Epithelial cell of esophagus (primary cell): ENCODE measurements at regions not wholly inside any gene's neighbourhood (a gene's known extent, or its start where the extent isn't known, plus 50 kb on each side); places are given as distances from the start of the nearest gene placed in this dataset.

Experiments used
- DNase-seq: peaks from one replicate; pipeline ENCODE4 v3.0.0; 2010; ENCODE audit warnings: low read depth
- H3K4me3 ChIP-seq: 2 replicates; pipeline ENCODE4 v1.5.1; 2011; ENCODE audit warnings: mild to moderate bottlenecking, low read length, control low read depth
- TF ChIP-seq, protein P1 (sequence below): IDR thresholded peaks from 2 replicates; pipeline ENCODE4 v1.5.1; 2011; ENCODE audit warnings: low read depth, mild to moderate bottlenecking, low read length, control low read depth, inconsistent platforms; ENCODE audit not compliant: insufficient read depth; ENCODE audit errors: missing control alignments

DNA sequence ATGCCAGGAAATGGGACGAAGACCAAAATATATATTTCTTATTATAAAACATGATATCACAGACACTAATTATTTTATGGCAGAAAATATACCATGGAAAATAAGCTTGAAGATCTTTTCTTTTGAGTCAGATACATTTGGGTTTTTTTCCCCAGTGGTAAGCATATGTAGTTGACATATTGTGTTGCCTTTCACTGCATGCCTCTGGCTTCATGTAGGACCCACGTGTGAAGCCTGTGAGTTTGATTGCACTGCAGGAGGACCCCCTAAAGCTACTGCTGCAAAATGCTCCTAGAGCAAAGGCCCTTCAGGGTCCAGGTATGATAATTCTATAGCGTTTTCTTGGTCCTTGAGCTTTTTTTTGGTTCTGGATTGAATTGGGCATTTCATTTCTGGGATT is 190.7 kb upstream of the KIRREL3 start:
- TF ChIP-seq, protein P1, sequence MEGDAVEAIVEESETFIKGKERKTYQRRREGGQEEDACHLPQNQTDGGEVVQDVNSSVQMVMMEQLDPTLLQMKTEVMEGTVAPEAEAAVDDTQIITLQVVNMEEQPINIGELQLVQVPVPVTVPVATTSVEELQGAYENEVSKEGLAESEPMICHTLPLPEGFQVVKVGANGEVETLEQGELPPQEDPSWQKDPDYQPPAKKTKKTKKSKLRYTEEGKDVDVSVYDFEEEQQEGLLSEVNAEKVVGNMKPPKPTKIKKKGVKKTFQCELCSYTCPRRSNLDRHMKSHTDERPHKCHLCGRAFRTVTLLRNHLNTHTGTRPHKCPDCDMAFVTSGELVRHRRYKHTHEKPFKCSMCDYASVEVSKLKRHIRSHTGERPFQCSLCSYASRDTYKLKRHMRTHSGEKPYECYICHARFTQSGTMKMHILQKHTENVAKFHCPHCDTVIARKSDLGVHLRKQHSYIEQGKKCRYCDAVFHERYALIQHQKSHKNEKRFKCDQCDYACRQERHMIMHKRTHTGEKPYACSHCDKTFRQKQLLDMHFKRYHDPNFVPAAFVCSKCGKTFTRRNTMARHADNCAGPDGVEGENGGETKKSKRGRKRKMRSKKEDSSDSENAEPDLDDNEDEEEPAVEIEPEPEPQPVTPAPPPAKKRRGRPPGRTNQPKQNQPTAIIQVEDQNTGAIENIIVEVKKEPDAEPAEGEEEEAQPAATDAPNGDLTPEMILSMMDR = no peak
- H3K4me3 ChIP-seq = no peak overlapping the region
- DNase-seq = no peak

DNA sequence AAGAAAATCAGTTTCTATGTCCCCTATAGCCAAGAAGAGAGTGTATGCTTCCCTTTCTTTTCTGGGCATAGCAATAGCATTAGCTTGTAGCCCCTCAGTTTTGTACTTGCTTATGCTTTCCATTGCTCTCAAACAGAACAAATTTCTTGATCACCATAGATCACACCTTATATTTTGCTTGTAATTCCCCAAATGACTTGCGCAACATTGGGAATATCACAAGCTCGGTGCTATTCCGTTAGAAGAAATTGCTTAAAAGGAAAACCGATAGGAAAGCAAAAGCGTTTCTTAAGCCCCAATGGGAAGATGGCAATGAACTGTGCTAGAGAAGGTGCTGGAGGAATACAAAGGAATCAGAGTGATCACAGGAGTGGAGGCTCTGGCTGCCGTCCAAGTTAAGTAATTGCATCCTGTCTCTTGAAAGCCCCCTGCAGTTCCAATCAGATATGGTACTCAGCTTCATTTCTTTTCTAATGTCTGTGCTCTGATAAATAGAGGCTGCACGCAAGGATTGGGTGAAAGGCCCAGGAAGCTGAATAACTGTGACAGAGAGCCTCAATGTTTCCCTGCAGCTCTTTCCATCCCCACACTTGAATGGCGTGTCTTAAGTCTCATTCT is 182.1 kb upstream of the KIRREL3 start:
- TF ChIP-seq, protein P1 = no peak
- DNase-seq = no peak
- H3K4me3 ChIP-seq = no peak overlapping the region

DNA sequence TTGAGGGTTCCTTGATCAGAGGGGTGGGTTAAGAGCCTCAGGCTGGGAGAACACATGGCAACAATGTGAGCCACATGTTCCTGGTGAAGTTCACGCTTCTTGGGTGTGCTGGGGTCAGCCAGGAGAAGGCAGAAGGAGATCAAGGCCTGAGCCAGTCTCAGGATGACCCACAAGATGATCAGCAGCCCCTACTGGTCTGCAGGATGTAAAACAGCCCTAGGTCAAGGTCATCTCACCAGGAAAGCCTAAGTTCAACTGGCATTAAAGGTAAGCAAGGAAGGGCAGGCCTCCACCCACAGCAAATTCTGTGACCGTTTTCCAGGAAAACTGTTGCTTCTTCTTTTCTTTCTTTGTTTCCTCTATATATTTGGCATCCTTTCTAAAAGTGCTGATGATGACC is 156.7 kb upstream of the KIRREL3 start:
- DNase-seq = no peak
- TF ChIP-seq, protein P1 = no peak
- no peak overlapping the region for H3K4me3 ChIP-seq

- DNase-seq = no peak
- TF ChIP-seq, protein P1 = no peak
- H3K4me3 ChIP-seq = no peak overlapping the region
These were observed 148.8 kb upstream of the KIRREL3 start for GRCh38 chr11:127149410-127149809.

GRCh38 chr11:127143251-127143650 is 142.7 kb upstream of the KIRREL3 start:
- no peak for DNase-seq
- no peak overlapping the region for H3K4me3 ChIP-seq
- TF ChIP-seq, protein P1 = no peak

DNA sequence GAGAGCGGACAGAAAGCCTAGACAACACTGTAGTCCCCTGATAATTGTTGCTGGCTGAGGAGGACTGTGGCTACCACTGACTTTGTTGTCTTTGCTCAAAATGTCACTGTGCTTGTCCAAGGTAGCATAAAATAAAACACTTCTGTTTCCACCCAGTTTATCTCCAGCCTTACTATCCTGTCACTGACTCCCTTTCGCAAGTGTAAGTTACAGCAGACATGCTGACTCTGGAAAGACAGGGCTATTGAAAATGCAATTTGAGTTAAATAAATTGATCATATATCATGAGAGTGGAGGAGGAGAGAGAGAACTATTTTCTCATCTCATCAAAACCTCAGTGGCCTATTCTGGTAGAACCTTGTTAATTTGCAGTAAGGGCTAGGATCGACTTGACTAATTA is 138.0 kb upstream of the KIRREL3 start:
- no peak for DNase-seq
- no peak overlapping the region for H3K4me3 ChIP-seq
- TF ChIP-seq, protein P1 = no peak

- H3K4me3 ChIP-seq = no peak overlapping the region
- no peak for DNase-seq
- TF ChIP-seq, protein P1 = no peak
These were observed 137.3 kb upstream of the KIRREL3 start for GRCh38 chr11:127137771-127138280.
